DOHH2 (cell line): ENCODE measurements at regions not wholly inside any gene's neighbourhood (a gene's known extent, or its start where the extent isn't known, plus 50 kb on each side); places are given as distances from the start of the nearest gene placed in this dataset.

Experiments
- CTCF ChIP-seq: fragments of 200-600 bp; sonication (generic); IDR thresholded peaks from one replicate; pipeline ENCODE4 v1.5.1; 2014; ENCODE audit warnings: antibody characterized with exemption, mild to moderate bottlenecking, low read depth, low read length; ENCODE audit not compliant: poor library complexity, severe bottlenecking
- EZH2phosphoT487 ChIP-seq: fragments of 200-600 bp; sonication (generic); IDR thresholded peaks from 2 replicates; pipeline ENCODE4 v1.6.1; 2017; ENCODE audit warnings: borderline replicate concordance, mild to moderate bottlenecking, antibody characterized with exemption, low read length, moderate library complexity, mixed read lengths

DNA sequence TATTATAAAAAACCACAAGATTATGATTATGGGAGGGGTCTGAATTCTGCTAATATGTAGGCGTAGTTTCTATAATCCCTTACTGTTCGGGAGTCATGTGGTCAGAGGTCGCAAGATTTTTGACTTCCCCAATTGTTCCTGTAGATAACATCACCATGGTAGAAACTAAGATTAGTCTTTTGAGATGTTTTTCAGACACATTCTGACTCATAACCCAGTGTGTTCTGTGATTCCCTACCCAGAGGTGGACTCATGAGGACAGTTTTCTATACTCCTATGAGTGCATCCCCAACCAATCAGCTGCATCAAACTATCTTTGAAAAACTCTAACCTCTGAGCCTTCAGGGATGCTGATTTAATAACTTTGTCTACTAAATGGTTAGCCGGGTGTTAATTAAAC is 175.5 kb downstream of the RFPL4B start:
- TF ChIP-seq CTCF, result no peak
- TF ChIP-seq EZH2phosphoT487, result no peak
